Embryonic facial prominence (tissue), 1 donor: ENCODE measurements at regions not wholly inside any gene's neighbourhood (a gene's known extent, or its start where the extent isn't known, plus 50 kb on each side); places are given as distances from the start of the nearest gene placed in this dataset.

Source experiments
- DNase-seq: peaks from one replicate; pipeline ENCODE4 v3.0.0-alpha.2; 2016; ENCODE audit errors: extremely low spot score

DNA sequence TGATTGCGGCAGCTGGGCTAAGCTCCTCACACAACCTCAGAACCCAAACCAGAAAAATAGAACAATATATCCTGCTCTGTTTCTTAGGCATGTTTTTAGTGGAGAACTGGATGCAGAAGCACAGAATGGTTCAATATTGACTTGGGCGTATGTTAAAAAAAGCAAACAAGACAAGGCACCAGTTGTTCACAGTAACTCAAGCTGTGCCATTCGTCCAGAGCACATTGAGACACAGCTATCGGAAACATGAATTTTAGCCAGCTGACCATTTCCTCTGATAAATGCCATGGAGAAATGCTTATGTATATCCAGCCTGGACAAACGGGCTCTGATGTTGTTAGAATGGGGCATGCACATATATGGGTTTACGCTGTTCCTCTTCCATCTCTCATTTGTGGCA, 129.2 kb upstream of the PDZRN3 start:
- DNase-seq: no peak

DNA sequence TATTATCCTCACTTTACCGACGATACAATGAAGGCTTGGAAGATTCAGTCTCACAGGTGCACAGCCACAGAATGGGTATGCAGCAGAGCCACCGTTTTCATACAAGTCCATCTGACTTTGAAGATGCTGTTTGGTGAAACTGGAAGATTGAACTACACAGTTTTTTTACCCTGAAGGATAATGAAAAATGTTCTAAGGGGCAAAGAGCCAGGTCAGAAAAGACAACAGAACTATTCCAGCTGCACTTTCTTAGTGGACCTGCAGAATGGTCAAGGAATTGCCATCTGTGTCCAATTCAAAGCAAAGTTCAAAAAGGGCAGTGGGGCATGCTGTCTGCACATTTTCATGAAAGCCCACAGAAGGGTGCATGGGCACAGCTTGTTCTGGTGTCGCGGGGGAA, 127.6 kb upstream of the PDZRN3 start:
- no peak for DNase-seq

DNA sequence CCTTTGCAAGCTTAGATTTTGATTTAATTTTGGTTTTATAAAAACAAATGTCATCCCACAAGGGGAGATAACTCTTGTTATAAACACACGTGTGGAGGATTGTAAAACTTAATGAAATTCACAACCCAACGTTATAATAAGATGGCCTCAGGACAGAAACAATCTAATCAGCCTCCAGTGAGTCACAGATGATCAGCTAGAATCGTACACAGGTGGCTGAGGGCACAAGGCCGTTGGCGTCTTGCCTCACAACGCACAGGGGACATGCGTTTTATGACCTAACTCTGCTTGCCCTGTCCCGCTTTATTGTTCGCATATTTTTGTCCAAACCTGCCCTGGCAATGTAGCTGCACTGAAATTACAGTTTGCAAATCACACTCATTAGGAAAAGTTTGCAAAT, 121.9 kb upstream of the PDZRN3 start:
- no peak for DNase-seq

DNA sequence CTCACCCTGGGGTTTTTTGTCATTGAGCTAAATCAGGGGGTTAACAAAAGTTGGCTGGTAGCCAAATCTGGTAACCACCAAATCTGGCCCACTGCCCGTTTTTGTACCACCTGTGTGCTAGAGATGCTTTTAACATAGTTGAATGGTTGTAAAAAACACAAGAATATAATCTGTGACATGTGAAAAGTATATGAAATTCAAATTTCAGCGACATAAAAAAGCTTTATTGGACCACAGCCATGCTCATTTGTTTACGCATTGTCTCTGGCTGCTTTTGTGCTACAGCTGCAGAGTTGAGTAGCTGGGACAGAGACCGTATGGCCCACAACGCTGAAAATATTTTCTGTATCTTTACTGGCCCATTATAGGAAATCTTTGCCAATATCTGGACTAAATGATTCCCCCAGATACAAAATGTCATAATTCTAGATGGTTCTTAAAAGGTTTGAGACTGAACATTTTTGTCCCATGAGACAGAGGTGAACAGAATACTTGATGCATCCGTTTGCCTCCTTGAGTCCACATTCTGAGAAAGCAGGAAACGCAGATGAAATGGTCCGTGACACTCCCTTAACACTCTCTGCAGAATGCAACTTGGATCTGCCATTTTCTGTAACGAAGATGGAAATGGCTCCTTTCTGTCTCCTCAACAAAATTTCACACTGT, 120.9 kb upstream of the PDZRN3 start:
- DNase-seq: no peak

- DNase-seq: no peak
Measured at GRCh38 chr3:73743551-73743950, 118.8 kb upstream of the PDZRN3 start.

GRCh38 chr3:73739791-73740453, 115.2 kb upstream of the PDZRN3 start:
- no peak for DNase-seq

DNA sequence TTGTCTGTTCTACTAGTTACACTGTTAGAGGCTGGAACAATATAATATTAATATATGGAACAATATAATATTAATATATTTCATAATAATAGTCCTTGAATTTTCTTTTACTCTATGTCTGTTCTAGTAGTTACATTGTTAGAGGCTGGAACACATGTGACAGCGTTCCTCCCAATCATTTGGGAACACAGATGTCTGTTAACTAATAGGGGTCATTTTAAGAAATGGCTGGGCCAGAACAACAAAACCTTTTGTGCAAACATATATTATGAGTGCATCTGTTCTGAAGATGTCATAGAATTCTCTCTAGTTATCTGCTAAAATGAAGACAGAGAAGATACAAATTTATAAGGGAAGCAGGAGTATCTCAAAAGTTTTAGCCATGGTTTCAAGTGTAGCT, 114.0 kb upstream of the PDZRN3 start:
- DNase-seq: no peak

DNA sequence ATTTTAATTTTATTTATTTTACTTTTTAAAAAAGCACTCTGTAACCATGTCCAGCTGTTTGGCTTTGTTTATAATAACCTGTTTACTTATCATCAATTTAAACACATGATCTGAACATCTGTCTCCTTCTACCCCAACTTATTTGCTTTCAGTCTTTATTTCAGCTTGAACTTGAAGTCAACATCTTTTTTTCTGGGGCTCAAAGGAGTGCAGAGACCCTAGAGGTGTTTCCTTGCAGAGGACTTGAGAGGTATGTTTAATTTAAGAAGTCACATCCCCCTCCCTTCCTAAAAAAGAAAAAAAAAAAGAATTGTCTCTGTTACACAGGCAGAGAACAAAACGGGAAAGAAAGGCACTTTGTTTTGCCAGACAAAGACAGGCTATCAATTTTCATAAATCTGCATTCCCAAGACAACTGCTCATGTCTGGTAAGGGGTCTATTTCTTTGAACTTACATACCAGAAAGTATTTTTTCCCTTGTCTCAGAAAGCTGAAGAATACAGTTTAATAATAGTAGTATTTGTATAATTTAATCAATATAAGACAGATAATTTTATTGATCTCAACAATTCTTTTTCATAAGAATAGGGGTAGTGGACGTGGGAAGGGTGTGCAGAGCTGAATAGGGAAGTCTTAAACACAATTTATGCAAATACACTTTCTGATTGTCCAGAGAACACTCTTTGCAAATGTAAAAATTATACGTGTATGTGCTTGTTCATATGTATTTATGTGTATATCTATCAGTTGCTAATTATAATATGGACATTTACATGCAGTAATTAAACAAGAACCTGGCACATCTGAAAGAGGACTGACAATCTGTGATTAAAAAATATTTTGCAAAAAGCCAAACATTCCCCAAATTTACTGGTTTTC, 109.7 kb upstream of the PDZRN3 start:
- no peak for DNase-seq

DNA sequence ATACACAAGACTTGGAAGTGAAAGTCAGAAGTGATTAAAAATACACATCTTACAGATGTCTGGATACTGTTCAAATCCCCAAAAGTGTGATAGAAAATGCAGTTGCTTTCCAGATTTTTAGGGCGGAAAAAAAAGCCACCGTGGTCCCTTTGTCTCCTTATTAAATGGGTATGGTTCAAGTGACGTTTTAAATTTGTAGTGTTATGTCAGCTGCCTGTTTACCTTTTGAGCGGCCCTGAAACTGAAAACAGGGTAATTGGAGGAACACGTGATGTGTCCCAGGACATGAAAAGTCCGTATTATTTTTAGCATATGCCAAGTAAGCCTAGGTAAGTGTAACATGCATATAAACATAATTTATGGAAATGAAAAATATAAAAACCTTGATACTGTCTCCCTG, 109.0 kb upstream of the PDZRN3 start:
- DNase-seq: no peak

DNA sequence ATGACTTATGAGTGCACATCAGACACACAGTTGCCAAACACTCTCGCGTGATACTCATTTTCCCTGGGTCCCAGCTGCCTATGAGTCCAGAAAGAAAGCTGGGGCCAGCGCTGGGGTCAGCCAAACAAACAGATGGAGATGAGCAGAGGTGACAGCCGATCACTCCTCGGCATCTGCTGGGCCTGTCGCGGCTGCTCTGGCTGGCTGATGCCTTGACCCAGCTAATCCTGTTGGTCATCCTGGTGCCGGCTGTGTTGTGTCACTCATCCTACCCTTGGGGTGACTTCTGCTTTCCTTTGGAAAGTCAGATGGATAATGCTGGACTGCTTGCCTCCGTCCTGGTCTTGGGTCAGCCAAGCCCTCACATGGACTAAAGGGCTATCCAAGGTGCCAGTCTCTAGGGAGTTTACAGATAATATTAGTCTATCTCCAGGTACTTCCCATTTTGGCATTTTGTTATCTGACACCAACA, 105.3 kb upstream of the PDZRN3 start:
- DNase-seq: no peak

DNA sequence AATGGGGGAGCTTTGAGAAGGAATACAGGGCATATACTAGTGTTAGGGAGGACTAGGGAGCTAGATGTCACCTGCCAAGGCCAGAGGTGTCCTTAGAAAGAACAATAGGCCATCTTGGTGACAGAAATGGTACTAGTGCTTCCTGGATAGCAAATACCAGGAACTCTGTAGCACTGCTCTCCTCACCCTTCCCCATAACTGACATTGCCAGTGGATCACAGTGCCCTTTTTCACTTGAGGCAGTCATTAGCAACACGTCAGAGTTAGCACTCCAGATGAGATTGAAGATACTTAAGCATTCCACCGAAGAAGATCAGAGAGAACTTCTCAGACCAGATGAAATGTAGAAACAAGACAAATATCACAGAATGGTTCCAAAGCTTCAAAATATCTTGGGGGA, 103.1 kb upstream of the PDZRN3 start:
- DNase-seq: no peak

GRCh38 chr3:73727117-73727821, 102.5 kb upstream of the PDZRN3 start:
- no peak for DNase-seq

GRCh38 chr3:73723596-73723995, 98.9 kb upstream of the PDZRN3 start:
- no peak for DNase-seq

GRCh38 chr3:73719861-73720260, 95.1 kb upstream of the PDZRN3 start:
- no peak for DNase-seq

GRCh38 chr3:73719413-73719851, 94.7 kb upstream of the PDZRN3 start:
- no peak for DNase-seq

- DNase-seq: no peak
Measured at GRCh38 chr3:73718326-73719110, 93.8 kb upstream of the PDZRN3 start.

GRCh38 chr3:73716418-73716817, 91.7 kb upstream of the PDZRN3 start:
- no peak for DNase-seq

DNA sequence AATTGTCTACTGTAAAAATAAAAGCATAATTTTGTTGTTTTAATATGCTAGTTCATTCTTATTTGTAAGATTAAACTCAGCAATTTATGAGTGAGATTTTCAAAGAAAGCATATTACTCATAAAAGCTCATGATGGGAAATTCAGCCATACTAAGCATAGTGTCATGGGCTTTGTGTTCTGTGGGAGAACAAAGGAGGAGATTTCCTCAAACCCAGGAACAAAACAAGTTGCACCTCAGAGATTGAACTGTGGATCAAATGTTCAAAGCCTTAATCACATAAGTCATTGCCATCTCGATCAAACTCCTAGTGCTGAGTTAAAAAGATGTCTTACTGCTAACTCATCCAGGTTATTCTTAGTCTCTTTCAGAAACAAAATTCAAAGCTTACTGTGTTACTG, 85.6 kb upstream of the PDZRN3 start:
- no peak for DNase-seq

GRCh38 chr3:73709712-73710111, 85.0 kb upstream of the PDZRN3 start:
- DNase-seq: no peak

GRCh38 chr3:73708956-73709355, 84.2 kb upstream of the PDZRN3 start:
- no peak for DNase-seq

- no peak for DNase-seq
Measured at GRCh38 chr3:73707772-73708171, 83.0 kb upstream of the PDZRN3 start.
